GM13976 (cell line): ENCODE measurements at regions not wholly inside any gene's neighbourhood (a gene's known extent, or its start where the extent isn't known, plus 50 kb on each side); places are given as distances from the start of the nearest gene placed in this dataset.

Source experiments
- DNase-seq: peaks from one replicate; pipeline ENCODE4 v3.0.0; 2012; ENCODE audit warnings: low spot score
- in situ Hi-C: fragments of 300-500 bp; cut with MboI; formaldehyde crosslinking; loops from one replicate; pipeline ENCODE4 v1.12.0; 2022; ENCODE audit warnings: low sequenced_read_pairs, mixed read lengths, inconsistent platforms; ENCODE audit not compliant: unreplicated experiment
- TF ChIP-seq, protein P1 (sequence below): IDR thresholded peaks from 2 replicates; pipeline ENCODE4 v1.5.1; 2012; ENCODE audit warnings: borderline replicate concordance, mild to moderate bottlenecking; ENCODE audit not compliant: insufficient read depth; ENCODE audit errors: extremely low read depth, missing control alignments, control extremely low read depth

DNA sequence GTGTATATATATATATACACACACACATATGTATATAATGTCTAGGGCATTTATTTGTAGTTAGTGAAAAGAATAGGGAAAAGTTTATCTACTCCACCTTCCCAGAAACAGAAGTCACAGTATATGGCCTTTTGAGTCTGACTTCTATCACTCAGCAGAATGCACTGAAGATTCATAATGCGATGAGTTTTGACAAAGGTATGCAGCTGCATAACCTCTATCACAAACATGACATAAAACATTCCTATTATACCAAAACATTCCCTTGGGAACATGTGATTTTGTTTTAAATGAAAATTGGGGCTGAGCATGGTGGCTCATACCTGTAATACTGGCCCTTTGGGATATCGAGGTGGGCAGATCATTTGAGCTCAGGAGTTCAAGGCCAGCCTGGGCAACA lies 137.3 kb upstream of the EEPD1 start:
- DNase-seq: no peak
- TF ChIP-seq, protein P1, sequence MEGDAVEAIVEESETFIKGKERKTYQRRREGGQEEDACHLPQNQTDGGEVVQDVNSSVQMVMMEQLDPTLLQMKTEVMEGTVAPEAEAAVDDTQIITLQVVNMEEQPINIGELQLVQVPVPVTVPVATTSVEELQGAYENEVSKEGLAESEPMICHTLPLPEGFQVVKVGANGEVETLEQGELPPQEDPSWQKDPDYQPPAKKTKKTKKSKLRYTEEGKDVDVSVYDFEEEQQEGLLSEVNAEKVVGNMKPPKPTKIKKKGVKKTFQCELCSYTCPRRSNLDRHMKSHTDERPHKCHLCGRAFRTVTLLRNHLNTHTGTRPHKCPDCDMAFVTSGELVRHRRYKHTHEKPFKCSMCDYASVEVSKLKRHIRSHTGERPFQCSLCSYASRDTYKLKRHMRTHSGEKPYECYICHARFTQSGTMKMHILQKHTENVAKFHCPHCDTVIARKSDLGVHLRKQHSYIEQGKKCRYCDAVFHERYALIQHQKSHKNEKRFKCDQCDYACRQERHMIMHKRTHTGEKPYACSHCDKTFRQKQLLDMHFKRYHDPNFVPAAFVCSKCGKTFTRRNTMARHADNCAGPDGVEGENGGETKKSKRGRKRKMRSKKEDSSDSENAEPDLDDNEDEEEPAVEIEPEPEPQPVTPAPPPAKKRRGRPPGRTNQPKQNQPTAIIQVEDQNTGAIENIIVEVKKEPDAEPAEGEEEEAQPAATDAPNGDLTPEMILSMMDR: no peak
- in situ Hi-C loops: no loop called here

DNA sequence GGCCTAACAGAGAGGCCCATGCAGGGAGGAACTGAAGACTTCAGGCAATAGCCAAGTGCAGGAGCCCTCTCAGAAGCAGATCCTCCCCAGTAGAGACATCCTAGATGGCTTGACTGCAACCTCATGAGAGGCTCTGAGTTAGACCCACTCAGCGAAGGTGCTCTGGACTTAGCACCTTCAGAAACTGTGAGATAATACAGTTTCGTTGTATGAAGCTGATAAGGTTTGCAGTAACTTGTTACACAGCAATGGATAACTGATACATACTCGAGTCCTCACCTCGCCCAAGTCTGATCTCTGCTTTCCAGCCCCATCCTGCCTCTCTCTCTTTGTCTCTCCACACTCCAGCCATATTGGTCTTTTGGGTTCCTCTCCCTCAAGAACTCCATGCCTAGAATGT lies 136.4 kb upstream of the EEPD1 start:
- in situ Hi-C loops: no loop called here
- TF ChIP-seq, protein P1: no peak
- no peak for DNase-seq

DNA sequence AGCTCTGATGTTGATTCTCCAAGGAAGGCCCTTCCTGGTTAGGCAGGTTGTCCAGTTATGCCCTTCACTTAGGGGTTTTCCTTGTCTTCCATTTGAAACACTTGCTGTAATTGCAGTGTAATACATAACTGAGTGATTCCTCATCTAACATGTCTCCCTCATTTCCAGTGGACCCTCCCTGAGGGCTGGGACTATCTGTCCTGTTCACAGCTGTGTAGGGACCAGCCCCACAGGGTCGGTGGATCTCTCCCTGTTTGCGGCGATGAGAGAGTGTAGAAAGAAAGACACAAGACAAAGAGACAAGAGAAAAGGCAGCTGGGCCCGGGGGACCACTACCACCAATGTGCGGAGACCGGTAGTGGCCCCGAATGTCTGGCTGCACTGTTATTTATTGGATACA lies 135.9 kb upstream of the EEPD1 start:
- in situ Hi-C loops: no loop called here

DNA sequence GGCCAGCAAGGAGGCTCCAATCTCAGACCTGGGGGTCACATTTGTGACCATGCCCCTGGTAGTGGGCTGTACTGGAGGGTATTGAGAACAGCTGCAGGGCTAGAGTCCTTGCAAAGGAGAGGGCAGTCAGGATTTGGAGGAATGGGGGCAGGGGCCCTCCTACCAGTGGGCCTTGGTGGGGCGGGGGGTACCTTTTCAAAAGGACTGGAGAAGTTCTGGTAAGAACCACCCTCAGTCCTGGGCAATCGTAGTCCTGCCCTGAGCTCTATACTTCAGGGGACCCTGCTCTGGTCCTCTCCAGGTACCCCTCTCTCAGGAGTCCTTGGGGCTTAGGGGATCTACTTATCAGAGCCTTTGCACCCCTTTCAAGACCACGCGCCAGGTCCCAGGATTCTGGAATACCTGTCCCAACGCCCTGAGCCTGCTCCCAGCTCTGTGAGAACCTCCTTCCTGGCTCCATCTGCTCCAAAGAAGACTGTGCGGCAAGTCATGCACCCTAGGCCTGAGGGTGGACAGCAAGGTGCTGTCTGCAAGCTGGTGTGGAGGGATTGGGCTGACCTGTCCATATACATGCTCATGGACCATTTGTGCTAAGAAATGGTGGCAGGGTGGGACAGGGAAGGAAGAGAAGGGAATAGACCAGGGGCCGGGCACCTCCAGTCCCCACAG lies 134.1 kb upstream of the EEPD1 start:
- TF ChIP-seq, protein P1: no peak
- DNase-seq: no peak
- in situ Hi-C loops: no loop called here

More for the DNA sequence above, 135.9 kb upstream of the EEPD1 start:
- DNase-seq: no peak
- TF ChIP-seq, protein P1: no peak

DNA sequence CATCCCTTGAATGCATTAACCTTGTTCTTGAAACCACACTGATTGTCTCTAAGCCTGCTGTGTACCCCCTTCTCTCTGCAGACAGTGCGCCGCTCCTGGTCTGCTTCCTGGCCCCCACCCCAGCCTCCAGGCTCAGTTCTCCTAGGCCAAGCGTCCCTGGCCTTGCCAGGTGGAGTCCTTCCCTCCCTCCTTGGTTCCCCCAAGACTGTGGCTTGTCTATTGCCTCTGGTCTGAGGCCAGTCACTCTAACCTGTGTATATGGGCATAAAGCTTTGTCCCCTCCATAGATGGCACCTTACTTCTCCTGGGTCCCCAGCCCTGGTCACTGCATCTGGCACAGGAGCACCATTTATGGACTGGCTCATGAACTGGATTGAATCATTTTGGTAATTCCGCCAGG lies 133.5 kb upstream of the EEPD1 start:
- DNase-seq: no peak
- in situ Hi-C loops: no loop called here
- TF ChIP-seq, protein P1: no peak

DNA sequence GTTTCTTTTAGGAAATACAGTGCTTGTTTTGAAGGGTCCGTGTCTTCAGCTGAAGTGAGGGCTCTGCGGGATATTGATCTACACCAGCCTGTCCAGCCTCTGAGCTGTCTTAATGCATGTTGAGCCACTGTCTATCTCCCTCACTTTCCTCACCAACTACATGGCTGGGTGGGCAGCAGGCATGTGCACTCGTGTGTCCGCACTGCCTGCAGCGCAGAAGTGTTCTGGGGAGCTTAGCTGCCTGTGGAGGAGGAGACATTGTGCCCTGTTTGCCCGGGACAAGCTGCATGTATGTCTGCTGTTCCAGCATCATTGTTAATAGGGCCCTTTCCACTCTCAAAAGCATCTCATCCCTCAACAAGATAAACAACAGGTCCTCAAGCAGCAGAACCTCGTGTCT lies 133.1 kb upstream of the EEPD1 start:
- in situ Hi-C loops: no loop called here
- DNase-seq: no peak
- TF ChIP-seq, protein P1: no peak

DNA sequence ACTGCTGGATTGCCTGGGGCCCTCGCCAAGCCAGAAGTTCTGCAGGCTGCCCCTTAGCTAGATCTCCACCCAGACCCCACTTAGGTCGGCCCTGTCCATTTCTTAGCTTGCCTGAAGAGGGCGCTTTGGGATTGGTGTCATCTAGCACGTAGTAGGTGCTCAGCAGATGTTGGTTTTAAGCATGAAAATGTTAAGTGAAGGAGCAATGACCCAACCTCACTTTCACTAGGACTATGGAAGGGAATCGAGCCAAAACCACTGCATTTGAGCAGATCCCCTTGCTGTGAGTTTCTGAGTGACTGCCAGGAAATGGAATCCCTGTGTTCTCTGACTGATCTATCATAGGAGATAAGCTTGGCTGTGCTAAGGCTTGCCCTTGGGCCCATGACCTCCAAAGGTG lies 131.7 kb upstream of the EEPD1 start:
- no peak for DNase-seq
- in situ Hi-C loops: no loop called here
- TF ChIP-seq, protein P1: peak; percentile 23
